ENCODE measurements at regions not wholly inside any gene's neighbourhood (a gene's known extent, or its start where the extent isn't known, plus 50 kb on each side); places are given as distances from the start of the nearest gene placed in this dataset.

GRCh38 chr7:153537271-153537670 lies 514.9 kb upstream of the DPP6 start:
- Mint-ChIP-seq H3K4me3 (no peak overlapping the region), H3K27ac (ENCODE audit: unreplicated experiment) (no peak overlapping the region), H3K4me1 (no peaks in the 10 kb centered on the region), H3K36me3 (ENCODE audit: low read depth) (peaks cover 4% of the 10 kb centered on the region), H3K9me3 (peaks cover 26% of the 10 kb centered on the region), H3K27me3 (ENCODE audit: low read depth) (no peaks in the 10 kb centered on the region)
- no peak for TF ChIP-seq CTCF (conservative IDR thresholded peaks at IDR 0.05)
- DNase-seq (ENCODE audit: low read depth, low spot score), result no peak

- peaks cover 15% of the 10 kb centered on the region for H3K9me3 Mint-ChIP-seq
- H3K27me3 Mint-ChIP-seq (ENCODE audit: low read depth), result no peaks in the 10 kb centered on the region
- H3K36me3 Mint-ChIP-seq (ENCODE audit: low read depth), result peaks cover 3% of the 10 kb centered on the region
- no peak overlapping the region for H3K27ac Mint-ChIP-seq (ENCODE audit: unreplicated experiment)
- no peak overlapping the region for H3K4me3 Mint-ChIP-seq
- no peak for DNase-seq (ENCODE audit: low read depth, low spot score)
- no peaks in the 10 kb centered on the region for H3K4me1 Mint-ChIP-seq
- no peak for TF ChIP-seq CTCF (conservative IDR thresholded peaks at IDR 0.05)
These were observed 510.3 kb upstream of the DPP6 start for GRCh38 chr7:153541903-153542302.

GRCh38 chr7:153543232-153543631 lies 509.0 kb upstream of the DPP6 start:
- H3K4me3 Mint-ChIP-seq, result no peak overlapping the region
- H3K9me3 Mint-ChIP-seq, result peaks cover 15% of the 10 kb centered on the region
- no peaks in the 10 kb centered on the region for H3K27me3 Mint-ChIP-seq (ENCODE audit: low read depth)
- H3K36me3 Mint-ChIP-seq (ENCODE audit: low read depth), result peaks cover 3% of the 10 kb centered on the region
- H3K4me1 Mint-ChIP-seq, result no peaks in the 10 kb centered on the region
- H3K27ac Mint-ChIP-seq (ENCODE audit: unreplicated experiment), result no peak overlapping the region
- no peak for DNase-seq (ENCODE audit: low read depth, low spot score)
- TF ChIP-seq CTCF (conservative IDR thresholded peaks at IDR 0.05), result no peak

- no peaks in the 10 kb centered on the region for H3K4me1 Mint-ChIP-seq
- peaks cover 11% of the 10 kb centered on the region for H3K9me3 Mint-ChIP-seq
- H3K27ac Mint-ChIP-seq (ENCODE audit: unreplicated experiment), result no peak overlapping the region
- no peak for DNase-seq (ENCODE audit: low read depth, low spot score)
- no peaks in the 10 kb centered on the region for H3K27me3 Mint-ChIP-seq (ENCODE audit: low read depth)
- TF ChIP-seq CTCF (conservative IDR thresholded peaks at IDR 0.05), result no peak
- H3K36me3 Mint-ChIP-seq (ENCODE audit: low read depth), result peaks cover 9% of the 10 kb centered on the region
- no peak overlapping the region for H3K4me3 Mint-ChIP-seq
These were observed 502.0 kb upstream of the DPP6 start for GRCh38 chr7:153550173-153550572.

- peaks cover 22% of the 10 kb centered on the region for H3K9me3 Mint-ChIP-seq
- TF ChIP-seq CTCF (conservative IDR thresholded peaks at IDR 0.05), result no peak
- no peak overlapping the region for H3K4me3 Mint-ChIP-seq
- peaks cover 10% of the 10 kb centered on the region for H3K36me3 Mint-ChIP-seq (ENCODE audit: low read depth)
- DNase-seq (ENCODE audit: low read depth, low spot score), result no peak
- H3K27ac Mint-ChIP-seq (ENCODE audit: unreplicated experiment), result no peak overlapping the region
- H3K27me3 Mint-ChIP-seq (ENCODE audit: low read depth), result no peaks in the 10 kb centered on the region
- no peaks in the 10 kb centered on the region for H3K4me1 Mint-ChIP-seq
These were observed 487.8 kb upstream of the DPP6 start for GRCh38 chr7:153564391-153564790.

GRCh38 chr7:153566324-153566723 lies 485.9 kb upstream of the DPP6 start:
- Mint-ChIP-seq H3K9me3 (peaks cover 33% of the 10 kb centered on the region), H3K4me1 (no peaks in the 10 kb centered on the region), H3K36me3 (ENCODE audit: low read depth) (peaks cover 15% of the 10 kb centered on the region), H3K27me3 (ENCODE audit: low read depth) (no peaks in the 10 kb centered on the region), H3K27ac (ENCODE audit: unreplicated experiment) (no peak overlapping the region), H3K4me3 (no peak overlapping the region)
- TF ChIP-seq CTCF (conservative IDR thresholded peaks at IDR 0.05), result no peak
- DNase-seq (ENCODE audit: low read depth, low spot score), result no peak
